CD4-positive, alpha-beta memory T cell (primary cell): ENCODE measurements at regions not wholly inside any gene's neighbourhood (a gene's known extent, or its start where the extent isn't known, plus 50 kb on each side); places are given as distances from the start of the nearest gene placed in this dataset.

ENCODE experiments used
- CTCF ChIA-PET: fragments of 350-600 bp; sonication (Branson Sonifier 250); formaldehyde crosslinking; loops from one replicate; lab custom pipeline; 2021; ENCODE audit warnings: inconsistent platforms; ENCODE audit not compliant: partially characterized antibody; lab: Charles Lee
- POLR2A ChIA-PET: fragments of 350-600 bp; sonication (Branson Sonifier 250); formaldehyde crosslinking; loops from one replicate; lab custom pipeline; 2021; ENCODE audit not compliant: partially characterized antibody; lab: Charles Lee
- DNase-seq, 5 donors: peaks; one replicate each; pipeline versions ENCODE4 v3.0.0 to v3.0.0-alpha.2; 2020 to 2022; ENCODE audit warnings: mixed read lengths in 1 of 5
- H3K27ac ChIP-seq: one replicate; pipeline ENCODE4 v1.7.0; 2013; ENCODE audit warnings: low read depth, low read length
- H3K27me3 ChIP-seq: 2 replicates; pipeline ENCODE4 v1.7.0; 2013; ENCODE audit warnings: mild to moderate bottlenecking, low read length, moderate library complexity; ENCODE audit not compliant: insufficient read depth
- H3K36me3 ChIP-seq: 2 replicates; pipeline ENCODE4 v1.7.0; 2013; ENCODE audit warnings: mild to moderate bottlenecking, low read length, moderate library complexity; ENCODE audit not compliant: insufficient read depth
- H3K4me1 ChIP-seq: 2 replicates; pipeline ENCODE4 v1.7.0; 2013; ENCODE audit warnings: mild to moderate bottlenecking, low read length, moderate library complexity; ENCODE audit not compliant: insufficient read depth
- H3K4me3 ChIP-seq, 2 donors: one replicate each; pipeline ENCODE4 v1.7.0; 2013; ENCODE audit warnings: low read length in 2 of 2, mild to moderate bottlenecking in 1 of 2
- H3K9me3 ChIP-seq, 2 donors: one replicate each; pipeline ENCODE4 v1.7.0; 2013; ENCODE audit warnings: low read length in 2 of 2, control low read depth in 1 of 2; ENCODE audit not compliant: control insufficient read depth in 1 of 2
- H3K27ac Mint-ChIP-seq, 7 donors: one replicate each; pipeline ENCODE4 v1.8.0; 2020 to 2021; ENCODE audit warnings: mixed read lengths in 7 of 7, mild to moderate bottlenecking in 6 of 7, inconsistent platforms in 3 of 7, moderate library complexity in 3 of 7
- H3K27me3 Mint-ChIP-seq, 2 donors: one replicate each; pipeline ENCODE4 v1.8.0; 2020 to 2021; ENCODE audit warnings: mixed read lengths in 2 of 2
- H3K36me3 Mint-ChIP-seq, 2 donors: one replicate each; pipeline ENCODE4 v1.8.0; 2020 to 2021; ENCODE audit warnings: mixed read lengths in 2 of 2, inconsistent platforms in 1 of 2, mild to moderate bottlenecking in 1 of 2
- H3K4me1 Mint-ChIP-seq, 4 donors: one replicate each; pipeline ENCODE4 v1.8.0; 2020 to 2021; ENCODE audit warnings: mixed read lengths in 4 of 4, mild to moderate bottlenecking in 1 of 4
- H3K4me3 Mint-ChIP-seq, 8 donors: one replicate each; pipeline ENCODE4 v1.8.0; 2020 to 2021; ENCODE audit warnings: mixed read lengths in 8 of 8, mild to moderate bottlenecking in 7 of 8, moderate library complexity in 6 of 8, inconsistent platforms in 3 of 8
- H3K9me3 Mint-ChIP-seq, 8 donors: one replicate each; pipeline ENCODE4 v1.8.0; 2020 to 2021; ENCODE audit warnings: mixed read lengths in 8 of 8, mild to moderate bottlenecking in 5 of 8, inconsistent platforms in 3 of 8, moderate library complexity in 1 of 8
- intact Hi-C: fragments of 100-400 bp; cut with micrococcal nuclease; formaldehyde crosslinking; loops from one replicate; pipeline ENCODE4 v1.15.1; 2023

GRCh38 chr20:11020712-11021111, 346.9 kb upstream of the JAG1 start:
- Mint-ChIP-seq H3K4me3 (no peak overlapping the region), H3K27me3 (peaks cover 0 to 2% of the 10 kb centered on the region in 2 donors), H3K27ac (no peak overlapping the region), H3K4me1 (no peaks in the 10 kb centered on the region), H3K9me3 (peaks cover 0 to 17% (median 3%) of the 10 kb centered on the region in 8 donors), H3K36me3 (no peaks in the 10 kb centered on the region)
- no peaks in the 10 kb centered on the region for H3K4me1 ChIP-seq
- H3K9me3 ChIP-seq, result no peaks in the 10 kb centered on the region
- DNase-seq, result no peak
- no peaks in the 10 kb centered on the region for H3K36me3 ChIP-seq
- no peak overlapping the region for H3K27ac ChIP-seq
- ChIA-PET POLR2A (no interaction called here), CTCF (no interaction called here)
- H3K27me3 ChIP-seq, result no peaks in the 10 kb centered on the region
- no peak overlapping the region for H3K4me3 ChIP-seq
- intact Hi-C loops, result no loop called here

- Histone ChIP-seq H3K36me3 (no peaks in the 10 kb centered on the region), H3K4me1 (no peaks in the 10 kb centered on the region), H3K27me3 (no peaks in the 10 kb centered on the region), H3K27ac (no peak overlapping the region), H3K9me3 (no peaks in the 10 kb centered on the region), H3K4me3 (no peak overlapping the region)
- CTCF ChIA-PET, result no interaction called here
- Mint-ChIP-seq H3K27ac (no peak overlapping the region), H3K9me3 (peaks cover 0 to 9% (median 7%) of the 10 kb centered on the region in 8 donors), H3K27me3 (no peaks in the 10 kb centered on the region), H3K4me3 (no peak overlapping the region), H3K36me3 (no peaks in the 10 kb centered on the region), H3K4me1 (no peaks in the 10 kb centered on the region)
- POLR2A ChIA-PET, result no interaction called here
- no peak for DNase-seq
- intact Hi-C loops, result no loop called here
Observed at GRCh38 chr20:11027224-11027623, 353.4 kb upstream of the JAG1 start.

DNA sequence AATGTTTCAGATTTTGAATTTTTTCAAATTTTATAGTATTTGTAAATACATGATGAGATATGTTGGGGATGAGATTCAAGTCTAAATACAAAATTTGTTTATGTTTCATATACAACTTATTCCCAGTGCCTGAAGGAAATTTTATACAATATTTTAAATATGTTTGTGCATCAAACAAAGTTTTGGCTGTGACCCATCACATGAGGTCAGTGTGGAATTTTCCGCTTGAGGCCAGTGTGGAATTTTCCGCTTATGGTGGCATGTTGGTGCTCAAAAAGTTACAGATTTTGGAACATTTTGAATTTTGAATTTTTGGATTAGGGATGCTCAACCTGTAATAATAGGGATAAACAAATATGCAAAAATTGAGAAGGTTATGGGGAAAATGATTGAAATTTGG, 356.6 kb upstream of the JAG1 start:
- POLR2A ChIA-PET, result no interaction called here
- Histone ChIP-seq H3K4me3 (no peak overlapping the region), H3K27ac (no peak overlapping the region), H3K9me3 (peaks cover 0 to 3% of the 10 kb centered on the region in 2 donors), H3K27me3 (no peaks in the 10 kb centered on the region), H3K36me3 (no peaks in the 10 kb centered on the region), H3K4me1 (no peaks in the 10 kb centered on the region)
- no peak overlapping the region for H3K27ac Mint-ChIP-seq
- DNase-seq, result no peak
- H3K27me3 Mint-ChIP-seq, result no peaks in the 10 kb centered on the region
- peaks cover 0 to 16% (median 11%) of the 10 kb centered on the region in 8 donors for H3K9me3 Mint-ChIP-seq
- H3K4me1 Mint-ChIP-seq, result no peaks in the 10 kb centered on the region
- intact Hi-C loops, result no loop called here
- H3K4me3 Mint-ChIP-seq, result no peak overlapping the region
- peaks cover 0 to 4% of the 10 kb centered on the region in 2 donors for H3K36me3 Mint-ChIP-seq
- CTCF ChIA-PET, result no interaction called here

DNA sequence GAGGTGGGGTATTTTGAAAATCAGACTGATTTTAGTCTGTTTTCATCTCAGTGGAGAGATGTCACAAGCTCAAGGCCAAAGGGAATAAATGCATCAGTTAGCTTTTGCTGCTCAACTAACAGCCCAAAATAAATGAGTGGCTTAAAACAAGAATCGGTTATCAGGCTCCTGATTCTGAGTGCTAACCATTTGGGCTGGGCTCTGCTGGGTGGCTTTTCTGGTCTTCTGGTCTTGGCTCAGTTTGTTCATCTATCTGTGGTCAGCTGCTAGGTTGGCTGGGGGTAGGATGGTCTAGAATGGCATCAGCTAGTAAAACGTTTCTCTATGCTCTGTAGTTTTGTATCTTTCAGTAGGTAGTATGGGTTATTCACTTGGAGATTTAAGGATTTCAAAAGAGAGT, 357.5 kb upstream of the JAG1 start:
- Mint-ChIP-seq H3K4me1 (no peaks in the 10 kb centered on the region), H3K4me3 (no peak overlapping the region), H3K9me3 (peaks cover 0 to 16% (median 12%) of the 10 kb centered on the region in 8 donors), H3K36me3 (peaks cover 0 to 4% of the 10 kb centered on the region in 2 donors), H3K27me3 (no peaks in the 10 kb centered on the region), H3K27ac (no peak overlapping the region)
- Histone ChIP-seq H3K9me3 (peaks cover 0 to 3% of the 10 kb centered on the region in 2 donors), H3K4me1 (no peaks in the 10 kb centered on the region), H3K36me3 (no peaks in the 10 kb centered on the region), H3K4me3 (no peak overlapping the region), H3K27ac (no peak overlapping the region), H3K27me3 (no peaks in the 10 kb centered on the region)
- intact Hi-C loops, result no loop called here
- DNase-seq, result no peak
- ChIA-PET POLR2A (no interaction called here), CTCF (no interaction called here)

DNA sequence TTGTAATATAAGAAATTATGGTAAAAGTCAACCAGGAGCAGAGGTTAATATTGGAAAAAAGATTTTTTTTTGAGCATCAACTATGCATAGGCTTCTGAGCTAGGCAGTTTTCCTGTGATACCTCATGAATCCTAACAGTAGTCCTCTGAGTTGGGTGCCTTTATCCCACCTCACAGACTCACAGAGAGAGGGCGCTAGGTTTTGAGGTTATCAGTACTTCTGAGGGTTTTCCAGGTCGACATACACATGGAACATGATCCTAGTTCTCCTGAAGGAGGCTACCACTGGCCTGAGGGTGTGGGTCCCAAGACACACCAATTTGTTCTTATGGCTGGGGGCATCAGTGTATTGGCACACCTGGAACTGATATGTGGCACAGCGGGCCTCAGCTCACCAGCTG, 358.8 kb upstream of the JAG1 start:
- no peaks in the 10 kb centered on the region for H3K4me1 Mint-ChIP-seq
- no peaks in the 10 kb centered on the region for H3K27me3 ChIP-seq
- no peak overlapping the region for H3K4me3 Mint-ChIP-seq
- H3K36me3 ChIP-seq, result no peaks in the 10 kb centered on the region
- peaks cover 0 to 3% of the 10 kb centered on the region in 2 donors for H3K9me3 ChIP-seq
- H3K9me3 Mint-ChIP-seq, result peaks cover 0 to 16% (median 12%) of the 10 kb centered on the region in 8 donors
- no peak overlapping the region for H3K27ac Mint-ChIP-seq
- no peak for DNase-seq
- CTCF ChIA-PET, result no interaction called here
- H3K4me1 ChIP-seq, result no peaks in the 10 kb centered on the region
- H3K36me3 Mint-ChIP-seq, result peaks cover 0 to 4% of the 10 kb centered on the region in 2 donors
- H3K27me3 Mint-ChIP-seq, result no peaks in the 10 kb centered on the region
- intact Hi-C loops, result no loop called here
- no peak overlapping the region for H3K4me3 ChIP-seq
- no peak overlapping the region for H3K27ac ChIP-seq
- POLR2A ChIA-PET, result no interaction called here

DNA sequence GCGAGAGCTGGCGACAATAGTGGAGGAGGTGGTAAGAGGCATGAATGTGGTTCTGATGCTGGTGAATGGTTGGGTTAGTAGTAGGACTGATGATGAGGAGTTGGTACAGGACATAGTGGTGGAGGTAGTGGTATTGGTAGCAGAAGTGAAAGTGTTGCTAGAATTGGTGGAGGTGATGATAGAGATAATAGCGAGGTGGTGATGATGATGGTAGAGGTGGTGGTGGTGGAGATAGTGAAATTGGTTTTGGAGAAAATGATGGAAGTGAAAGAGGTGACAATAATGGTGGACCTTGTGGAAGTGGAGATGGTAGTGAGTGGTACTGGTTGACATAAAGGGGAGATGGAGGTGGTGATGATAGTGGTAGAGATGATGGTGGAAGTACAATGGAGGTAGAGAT, 360.2 kb upstream of the JAG1 start:
- Mint-ChIP-seq H3K27me3 (no peaks in the 10 kb centered on the region), H3K36me3 (peaks cover 0 to 4% of the 10 kb centered on the region in 2 donors), H3K27ac (no peak overlapping the region), H3K4me3 (no peak overlapping the region), H3K9me3 (peaks cover 0 to 16% (median 11%) of the 10 kb centered on the region in 8 donors), H3K4me1 (no peaks in the 10 kb centered on the region)
- Histone ChIP-seq H3K27me3 (no peaks in the 10 kb centered on the region), H3K36me3 (no peaks in the 10 kb centered on the region), H3K4me1 (no peaks in the 10 kb centered on the region), H3K9me3 (peaks cover 0 to 3% of the 10 kb centered on the region in 2 donors), H3K27ac (no peak overlapping the region), H3K4me3 (no peak overlapping the region)
- no peak for DNase-seq
- ChIA-PET CTCF (no interaction called here), POLR2A (no interaction called here)
- intact Hi-C loops, result no loop called here

DNA sequence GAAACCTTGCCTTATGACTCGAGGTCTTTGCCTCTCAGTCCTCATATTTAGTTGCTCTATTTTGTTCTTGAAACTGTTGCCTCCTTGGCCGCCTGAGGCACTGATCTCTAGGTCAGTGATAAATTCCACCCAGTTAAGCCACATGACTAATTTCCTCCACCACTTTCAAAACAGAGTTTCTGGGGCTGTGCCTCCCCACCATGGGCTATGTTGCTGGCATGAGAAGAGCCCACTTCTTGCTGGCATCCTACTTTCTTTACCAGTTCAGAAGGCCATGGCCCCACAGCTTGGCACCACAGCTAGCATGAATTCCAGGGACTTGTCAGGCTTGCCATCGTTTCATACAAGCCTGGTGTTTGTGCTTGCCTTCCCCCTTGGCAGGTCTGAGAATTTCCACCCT, 361.4 kb upstream of the JAG1 start:
- ChIA-PET POLR2A (no interaction called here), CTCF (no interaction called here)
- peaks cover 0 to 18% (median 10%) of the 10 kb centered on the region in 8 donors for H3K9me3 Mint-ChIP-seq
- Histone ChIP-seq H3K36me3 (no peaks in the 10 kb centered on the region), H3K4me1 (no peaks in the 10 kb centered on the region), H3K27ac (no peak overlapping the region), H3K27me3 (no peaks in the 10 kb centered on the region), H3K4me3 (no peak overlapping the region), H3K9me3 (peaks cover 0 to 3% of the 10 kb centered on the region in 2 donors)
- intact Hi-C loops, result no loop called here
- H3K4me1 Mint-ChIP-seq, result no peaks in the 10 kb centered on the region
- no peak overlapping the region for H3K27ac Mint-ChIP-seq
- H3K36me3 Mint-ChIP-seq, result peaks cover 0 to 4% of the 10 kb centered on the region in 2 donors
- H3K27me3 Mint-ChIP-seq, result no peaks in the 10 kb centered on the region
- DNase-seq, result no peak
- H3K4me3 Mint-ChIP-seq, result no peak overlapping the region

DNA sequence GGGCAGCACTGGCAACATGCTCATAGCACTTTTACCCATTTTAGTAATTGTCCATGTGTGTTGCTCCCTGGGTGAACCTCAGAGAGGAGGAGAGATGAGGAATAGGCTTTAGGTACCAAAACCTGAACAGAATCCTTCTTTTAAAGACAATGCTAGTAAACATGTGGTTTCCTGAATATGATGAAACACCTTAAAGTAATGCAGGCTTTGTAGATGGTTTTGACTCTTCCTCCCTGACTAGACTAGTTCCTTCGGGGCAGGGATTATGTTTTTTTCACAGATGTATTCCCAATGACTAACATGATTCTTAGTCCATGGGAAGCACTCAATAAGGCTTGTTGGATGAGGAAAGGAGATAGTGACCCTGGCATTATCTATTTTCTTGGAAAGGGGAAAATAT, 367.6 kb upstream of the JAG1 start:
- no peaks in the 10 kb centered on the region for H3K27me3 Mint-ChIP-seq
- H3K4me3 Mint-ChIP-seq, result no peak overlapping the region
- H3K27ac Mint-ChIP-seq, result no peak overlapping the region
- no peaks in the 10 kb centered on the region for H3K4me1 Mint-ChIP-seq
- H3K9me3 Mint-ChIP-seq, result peaks cover 0 to 9% (median 6%) of the 10 kb centered on the region in 8 donors
- no peaks in the 10 kb centered on the region for H3K36me3 Mint-ChIP-seq
- no peak overlapping the region for H3K27ac ChIP-seq
- no peaks in the 10 kb centered on the region for H3K27me3 ChIP-seq
- POLR2A ChIA-PET, result no interaction called here
- no peaks in the 10 kb centered on the region for H3K4me1 ChIP-seq
- no peak overlapping the region for H3K4me3 ChIP-seq
- H3K36me3 ChIP-seq, result no peaks in the 10 kb centered on the region
- intact Hi-C loops, result no loop called here
- DNase-seq, result no peak
- no peaks in the 10 kb centered on the region for H3K9me3 ChIP-seq
- CTCF ChIA-PET, result no interaction called here
